HG02973 (cell line): ENCODE measurements at regions not wholly inside any gene's neighbourhood (a gene's known extent, or its start where the extent isn't known, plus 50 kb on each side); places are given as distances from the start of the nearest gene placed in this dataset.

ENCODE experiments used
- ATAC-seq: cut with Tn5 transposase; IDR thresholded peaks from one replicate; pipeline ENCODE4 v1.9.1; 2021; ENCODE audit warnings: moderate library complexity; ENCODE audit not compliant: unreplicated experiment

GRCh38 chr9:20014168-20014567 lies 225.3 kb upstream of the SLC24A2 start:
- ATAC-seq = no peak

- ATAC-seq = no peak
Measured at GRCh38 chr9:20012232-20012631, 223.4 kb upstream of the SLC24A2 start.

DNA sequence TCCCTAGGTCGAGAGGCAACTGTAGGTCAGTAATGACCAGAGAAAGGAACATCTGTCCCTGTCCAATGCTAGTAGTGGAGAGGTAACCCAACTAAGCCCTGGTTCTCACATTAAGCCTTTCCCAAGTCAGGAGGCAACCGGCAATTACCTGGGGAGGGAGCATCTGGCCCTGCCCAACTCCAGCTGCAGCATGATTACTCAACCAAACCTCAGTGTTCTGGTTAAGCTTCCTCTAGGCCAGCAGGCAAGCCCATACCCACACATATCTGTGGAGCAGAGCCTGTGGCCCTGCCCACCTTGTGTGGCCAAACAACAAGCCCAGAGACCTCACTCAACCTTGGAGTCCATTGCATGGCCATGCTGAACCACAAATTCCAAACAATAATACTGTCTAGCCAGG lies 220.8 kb upstream of the SLC24A2 start:
- no peak for ATAC-seq

DNA sequence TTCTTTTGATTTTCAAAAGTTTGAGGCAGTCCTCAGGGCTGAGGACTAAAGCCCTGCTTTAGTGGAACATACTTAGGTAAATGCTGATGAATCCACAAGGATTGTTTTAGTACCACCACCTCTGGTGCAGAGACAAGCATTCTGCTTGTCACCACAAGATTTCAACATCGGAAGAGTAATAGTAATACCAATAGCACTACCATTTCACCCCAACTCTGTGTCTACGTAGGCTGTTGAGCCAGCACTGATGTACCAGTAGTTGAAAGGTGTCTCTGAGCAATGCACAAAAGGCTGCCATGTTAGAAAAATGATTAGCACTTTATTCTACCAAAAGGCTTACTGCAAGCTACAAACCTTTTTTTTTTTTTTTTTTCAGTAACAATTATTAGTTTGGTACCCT lies 213.2 kb upstream of the SLC24A2 start:
- no peak for ATAC-seq

- no peak for ATAC-seq
Measured at GRCh38 chr9:20001058-20001457, 212.2 kb upstream of the SLC24A2 start.

DNA sequence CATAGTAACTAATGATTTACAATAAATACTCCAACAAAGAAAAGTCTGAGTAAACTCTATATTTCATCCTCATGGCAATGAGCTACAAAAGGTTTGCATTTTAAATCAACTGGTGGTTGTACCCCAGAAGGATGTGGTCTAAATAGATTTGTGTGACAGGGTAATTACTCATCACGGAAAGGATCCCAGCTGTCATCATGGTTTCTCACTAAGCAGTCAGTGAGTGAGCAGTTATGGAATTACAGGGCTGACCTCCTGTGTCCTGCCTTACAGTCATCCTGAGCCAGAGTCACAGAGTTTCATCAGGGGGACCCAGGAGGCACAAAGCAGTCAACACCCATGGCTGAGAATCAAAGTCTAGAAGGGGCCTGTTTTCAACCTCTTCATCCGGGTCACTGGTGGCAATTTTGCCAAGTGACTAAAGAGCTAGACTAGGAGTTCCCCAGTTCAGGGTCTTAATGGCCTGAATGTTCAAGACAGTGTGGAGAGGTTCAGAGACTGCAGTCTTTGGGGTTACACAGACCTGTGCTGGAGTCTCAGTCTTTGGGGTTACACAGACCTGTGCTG lies 210.7 kb upstream of the SLC24A2 start:
- ATAC-seq = peak; percentile 85

DNA sequence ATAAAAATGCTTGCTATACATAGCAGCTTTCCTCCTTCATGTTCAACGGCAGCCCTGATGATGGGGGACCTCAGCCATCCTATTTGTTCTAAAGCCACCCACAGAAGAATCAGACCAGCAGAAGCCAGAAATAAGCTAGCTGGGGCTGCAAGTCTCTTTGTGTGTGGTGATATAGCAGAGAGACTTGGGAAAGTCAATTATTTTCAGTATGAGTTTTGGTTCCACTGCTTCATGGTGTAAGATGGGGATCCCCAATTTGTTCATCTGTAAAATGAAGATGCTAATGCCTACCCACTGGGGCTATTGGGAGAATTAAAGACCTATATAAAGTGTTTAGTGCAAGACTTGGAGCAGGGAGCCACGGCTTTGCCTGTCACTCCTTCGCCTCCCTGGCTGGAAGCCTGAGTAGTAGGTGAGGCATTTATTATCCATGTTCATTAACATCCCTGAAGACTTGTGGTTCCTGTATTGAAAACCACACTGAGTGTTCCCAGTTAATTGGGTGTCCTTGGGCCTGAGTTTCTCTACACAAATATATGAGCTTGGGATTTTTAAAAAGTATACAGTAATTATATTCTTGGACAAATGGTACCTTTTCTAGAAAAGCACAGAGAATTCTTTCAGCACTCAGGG lies 210.1 kb upstream of the SLC24A2 start:
- ATAC-seq = peak; percentile 34

DNA sequence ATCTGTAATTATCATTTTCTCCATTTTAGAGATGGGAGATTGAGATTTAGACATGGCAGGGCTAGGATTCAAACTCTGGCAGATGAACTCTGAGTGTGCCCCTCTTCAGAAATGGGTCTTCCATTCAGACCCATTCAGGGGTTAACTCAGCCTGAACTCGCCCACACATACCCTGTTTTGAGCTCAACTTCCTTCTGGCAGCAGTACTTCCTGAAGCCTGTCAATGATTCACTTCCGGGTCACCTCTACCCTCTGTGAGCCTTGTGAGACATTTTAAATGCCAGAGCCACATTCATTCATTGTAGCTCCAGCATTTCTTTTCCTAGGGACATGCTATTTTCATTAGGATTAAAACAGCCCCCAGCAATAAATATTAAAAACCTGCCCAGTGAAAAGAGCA lies 209.3 kb upstream of the SLC24A2 start:
- ATAC-seq = no peak

DNA sequence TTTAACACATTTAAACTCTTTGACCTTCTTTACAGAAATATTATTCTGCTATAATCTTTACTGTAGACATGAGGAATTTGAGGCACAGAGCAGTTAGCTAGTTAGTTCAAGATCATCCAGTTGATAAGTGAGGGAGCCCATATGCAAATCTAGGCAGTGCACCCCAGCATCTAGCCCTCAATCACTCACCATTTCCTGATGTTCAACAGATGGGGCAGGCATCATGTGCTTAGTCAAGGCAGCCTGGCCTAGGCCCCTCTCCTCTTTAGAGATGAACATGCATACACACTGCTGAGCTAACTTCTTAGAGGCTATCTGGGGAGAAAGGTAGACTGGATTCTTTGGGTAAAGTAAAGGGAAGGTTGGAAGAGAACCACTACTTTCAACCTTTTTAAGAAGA lies 206.8 kb upstream of the SLC24A2 start:
- no peak for ATAC-seq

DNA sequence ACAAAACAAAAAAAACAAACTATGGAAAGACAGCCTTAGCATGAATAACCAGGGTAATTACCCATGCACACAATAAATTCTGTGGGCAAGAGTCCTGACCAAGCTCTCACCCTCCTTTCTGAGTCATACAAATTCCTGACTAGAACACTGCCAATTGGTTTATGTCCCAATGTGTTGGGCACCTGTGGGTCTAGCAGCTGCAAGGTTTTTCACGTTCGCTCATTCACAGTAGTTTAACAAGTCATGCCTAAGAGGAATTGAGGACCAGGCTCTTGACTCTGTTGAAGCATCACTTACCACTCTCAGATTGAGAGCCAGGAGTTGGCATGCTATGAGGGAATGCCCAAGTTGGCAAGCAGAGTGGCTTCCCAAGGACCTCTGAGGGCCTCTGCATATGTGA lies 205.5 kb upstream of the SLC24A2 start:
- ATAC-seq = no peak

GRCh38 chr9:19992556-19992955 lies 203.7 kb upstream of the SLC24A2 start:
- no peak for ATAC-seq

DNA sequence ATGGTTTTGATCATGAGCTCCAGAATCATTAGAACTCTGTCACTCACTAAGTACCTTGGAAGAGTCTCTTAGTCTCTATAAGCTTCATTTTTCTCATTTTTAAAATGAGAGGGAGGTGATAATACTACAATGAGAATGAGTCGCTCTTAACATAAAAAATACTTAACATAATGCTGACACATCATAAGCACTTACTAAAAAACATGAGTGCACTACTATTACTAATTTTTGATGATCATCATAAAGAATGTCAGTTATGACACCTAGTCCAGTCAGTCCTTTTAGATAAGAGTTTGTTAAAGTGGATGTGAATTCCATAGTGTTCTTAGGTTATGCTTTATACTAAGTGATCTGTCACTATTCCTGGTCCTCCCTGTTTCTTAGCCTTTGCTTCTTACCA lies 200.4 kb upstream of the SLC24A2 start:
- no peak for ATAC-seq

DNA sequence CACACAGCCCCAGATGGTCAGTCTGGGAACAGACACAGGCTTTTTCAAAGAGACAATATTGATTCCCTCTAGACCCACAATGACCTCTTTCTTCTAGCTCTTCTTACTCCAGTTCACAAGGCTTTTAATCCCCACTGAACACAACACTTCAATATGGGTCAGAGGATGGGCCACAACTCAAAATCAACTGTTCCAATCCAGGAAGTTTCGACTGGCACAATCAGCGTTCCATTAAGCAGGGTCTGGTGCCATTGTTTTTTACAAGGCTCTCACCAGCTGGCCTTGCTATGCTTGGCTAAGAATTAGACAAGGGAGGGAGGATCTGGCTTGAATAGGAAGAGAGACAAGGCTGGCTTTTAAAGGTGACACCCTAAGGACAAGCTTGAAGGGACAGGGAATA lies 199.4 kb upstream of the SLC24A2 start:
- ATAC-seq = no peak

DNA sequence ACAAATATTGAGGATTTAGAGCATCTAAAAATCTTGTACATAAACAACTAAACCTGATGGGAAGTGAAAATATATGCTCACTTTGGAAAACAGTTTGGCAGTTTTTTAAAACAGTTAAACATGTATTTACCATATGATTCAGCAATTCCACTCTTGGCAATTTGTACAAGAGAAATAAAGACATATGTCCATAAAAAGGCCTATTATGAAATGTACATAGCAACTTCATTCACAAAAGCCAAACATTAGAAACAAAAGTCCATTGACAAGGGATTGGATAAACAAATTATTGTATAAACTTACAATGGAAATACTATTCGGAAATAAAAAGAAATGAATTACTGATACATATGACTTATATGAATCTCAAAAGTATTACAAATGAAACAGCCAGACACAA lies 196.2 kb upstream of the SLC24A2 start:
- no peak for ATAC-seq

- no peak for ATAC-seq
Measured at GRCh38 chr9:19976226-19976625, 187.4 kb upstream of the SLC24A2 start.

DNA sequence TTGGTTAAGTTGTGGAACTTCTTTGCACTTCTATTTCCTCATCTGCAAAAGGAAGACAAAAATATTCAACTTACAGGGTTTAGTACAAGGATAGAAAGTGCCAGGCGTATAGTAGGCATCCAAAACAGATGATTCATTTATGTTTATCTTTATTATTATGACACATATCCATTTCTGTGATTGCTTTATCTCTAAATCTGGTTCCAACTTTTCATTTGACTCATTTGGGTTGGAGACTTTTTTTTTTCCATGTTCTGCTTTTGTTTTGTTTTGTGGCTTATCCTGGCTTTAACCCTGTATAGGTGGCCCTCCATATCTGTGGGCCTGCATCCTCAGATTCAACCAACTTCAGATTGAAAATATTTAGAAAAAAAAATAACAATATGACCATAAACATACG lies 186.7 kb upstream of the SLC24A2 start:
- no peak for ATAC-seq

GRCh38 chr9:19969721-19970120 lies 180.9 kb upstream of the SLC24A2 start:
- no peak for ATAC-seq

GRCh38 chr9:19967888-19968459 lies 179.1 kb upstream of the SLC24A2 start:
- no peak for ATAC-seq

- no peak for ATAC-seq
Measured at GRCh38 chr9:19967216-19967887, 178.5 kb upstream of the SLC24A2 start.

GRCh38 chr9:19965336-19965735 lies 176.5 kb upstream of the SLC24A2 start:
- ATAC-seq = no peak

GRCh38 chr9:19947996-19948395 lies 159.2 kb upstream of the SLC24A2 start:
- ATAC-seq = no peak

- no peak for ATAC-seq
Measured at GRCh38 chr9:19946441-19947109, 157.7 kb upstream of the SLC24A2 start.
